Fibroblast of lung (primary cell): ENCODE measurements at regions not wholly inside any gene's neighbourhood (a gene's known extent, or its start where the extent isn't known, plus 50 kb on each side); places are given as distances from the start of the nearest gene placed in this dataset.

Source experiments
- DNase-seq, 2 donors: peaks; one replicate each; pipeline versions ENCODE4 v3.0.0 to v3.0.0-alpha.2; 2010; ENCODE audit warnings: low read depth in 2 of 2
- H2AFZ ChIP-seq: 2 replicates; pipeline ENCODE4 v1.5.1; 2012; ENCODE audit warnings: low read length, control low read depth, inconsistent platforms
- H3K27ac ChIP-seq: 2 replicates; pipeline ENCODE4 v1.5.1; 2011; ENCODE audit warnings: low read length, control low read depth; ENCODE audit not compliant: insufficient read depth
- H3K27me3 ChIP-seq: 2 replicates; pipeline ENCODE4 v1.5.1; 2011; ENCODE audit warnings: mild to moderate bottlenecking, low read length; ENCODE audit not compliant: control insufficient read depth, insufficient read depth
- H3K36me3 ChIP-seq: 2 replicates; pipeline ENCODE4 v1.5.1; 2011; ENCODE audit warnings: low read length; ENCODE audit not compliant: control insufficient read depth, insufficient read depth
- H3K4me1 ChIP-seq: 2 replicates; pipeline ENCODE4 v1.5.1; 2011; ENCODE audit warnings: low read length; ENCODE audit not compliant: control insufficient read depth, insufficient read depth; ENCODE audit errors: extremely low read depth
- H3K4me2 ChIP-seq: 2 replicates; pipeline ENCODE4 v1.5.1; 2011; ENCODE audit warnings: low read length, control low read depth; ENCODE audit not compliant: insufficient read depth; ENCODE audit errors: extremely low read depth
- H3K4me3 ChIP-seq, 4 experiments: fragments of 200-600 bp in 1 of 4; sonication (generic) in 1 of 4; replicated peaks in 1 of 4; 2 replicates each; pipeline ENCODE4 v1.5.1; 2011 to 2016; ENCODE audit warnings: low read length in 4 of 4, low read depth in 3 of 4, mild to moderate bottlenecking in 3 of 4, control low read depth in 2 of 4, inconsistent platforms in 1 of 4, mixed read lengths in 1 of 4; ENCODE audit not compliant: insufficient read depth in 1 of 4; ENCODE audit errors: control extremely low read depth in 1 of 4
- H3K79me2 ChIP-seq: 2 replicates; pipeline ENCODE4 v1.5.1; 2012; ENCODE audit warnings: mild to moderate bottlenecking, low read length, inconsistent platforms; ENCODE audit not compliant: control insufficient read depth, insufficient read depth
- H3K9ac ChIP-seq: 2 replicates; pipeline ENCODE4 v1.5.1; 2011; ENCODE audit warnings: mild to moderate bottlenecking, low read length, control low read depth; ENCODE audit not compliant: insufficient read depth
- H3K9me3 ChIP-seq: 2 replicates; pipeline ENCODE4 v1.5.1; 2012; ENCODE audit warnings: low read depth, low read length; ENCODE audit not compliant: control insufficient read depth, insufficient read depth
- H4K20me1 ChIP-seq: 2 replicates; pipeline ENCODE4 v1.5.1; 2011; ENCODE audit warnings: low read length; ENCODE audit not compliant: control insufficient read depth, insufficient read depth; ENCODE audit errors: extremely low read depth
- EZH2 ChIP-seq: IDR thresholded peaks from 2 replicates; pipeline ENCODE4 v1.5.1; 2012; ENCODE audit warnings: low read length, control low read depth, mild to moderate bottlenecking; ENCODE audit errors: missing control alignments
- TF ChIP-seq, protein P1 (sequence below), 2 donors: IDR thresholded peaks in 1 of 2; conservative IDR thresholded peaks in 1 of 2; 1 replicate in 1 of 2; 2 replicates in 1 of 2; pipeline ENCODE4 v1.5.1; 2011 to 2012; ENCODE audit warnings: low read length in 2 of 2, control low read depth in 1 of 2, inconsistent platforms in 1 of 2, low read depth in 1 of 2, mild to moderate bottlenecking in 1 of 2

DNA sequence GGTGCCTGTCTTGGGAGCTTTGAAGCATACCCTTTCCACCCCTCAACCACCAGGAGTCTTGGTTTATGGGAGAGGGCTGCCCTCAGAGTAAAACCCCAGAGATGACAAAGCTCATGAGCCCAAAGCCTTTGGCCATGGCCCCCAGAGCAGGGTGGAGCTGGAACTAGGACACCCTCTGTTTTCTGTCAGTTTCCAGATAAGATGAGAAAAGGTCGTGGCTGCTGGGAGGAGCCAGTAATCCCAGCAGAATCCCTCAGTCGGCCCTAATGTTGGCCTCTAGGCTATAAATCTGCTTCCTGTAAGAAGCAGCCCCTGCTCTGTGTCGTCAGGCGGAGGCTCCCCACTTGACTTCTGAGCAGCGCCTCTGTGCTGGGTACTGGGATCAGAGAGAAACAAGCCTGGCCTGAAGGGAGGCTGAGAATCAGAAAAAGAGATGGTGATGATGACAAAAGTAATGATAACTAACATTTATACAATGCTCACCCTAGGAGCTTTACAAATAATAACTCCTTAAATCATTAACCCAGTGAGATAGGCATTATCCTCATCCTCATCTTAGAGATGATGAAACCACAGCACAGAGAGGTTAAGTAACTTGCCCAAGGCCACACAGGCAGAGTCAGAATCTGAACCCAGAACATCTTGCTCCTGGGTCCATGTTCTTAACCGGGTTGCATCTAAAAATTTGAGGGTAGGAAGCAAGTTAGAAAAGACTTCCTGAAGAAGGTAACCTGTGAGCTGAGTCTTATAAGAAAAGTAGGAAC, 471.4 kb downstream of the SOX6 start:
- TF ChIP-seq EZH2, result no peak
- TF ChIP-seq, protein P1, sequence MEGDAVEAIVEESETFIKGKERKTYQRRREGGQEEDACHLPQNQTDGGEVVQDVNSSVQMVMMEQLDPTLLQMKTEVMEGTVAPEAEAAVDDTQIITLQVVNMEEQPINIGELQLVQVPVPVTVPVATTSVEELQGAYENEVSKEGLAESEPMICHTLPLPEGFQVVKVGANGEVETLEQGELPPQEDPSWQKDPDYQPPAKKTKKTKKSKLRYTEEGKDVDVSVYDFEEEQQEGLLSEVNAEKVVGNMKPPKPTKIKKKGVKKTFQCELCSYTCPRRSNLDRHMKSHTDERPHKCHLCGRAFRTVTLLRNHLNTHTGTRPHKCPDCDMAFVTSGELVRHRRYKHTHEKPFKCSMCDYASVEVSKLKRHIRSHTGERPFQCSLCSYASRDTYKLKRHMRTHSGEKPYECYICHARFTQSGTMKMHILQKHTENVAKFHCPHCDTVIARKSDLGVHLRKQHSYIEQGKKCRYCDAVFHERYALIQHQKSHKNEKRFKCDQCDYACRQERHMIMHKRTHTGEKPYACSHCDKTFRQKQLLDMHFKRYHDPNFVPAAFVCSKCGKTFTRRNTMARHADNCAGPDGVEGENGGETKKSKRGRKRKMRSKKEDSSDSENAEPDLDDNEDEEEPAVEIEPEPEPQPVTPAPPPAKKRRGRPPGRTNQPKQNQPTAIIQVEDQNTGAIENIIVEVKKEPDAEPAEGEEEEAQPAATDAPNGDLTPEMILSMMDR (conservative IDR thresholded peaks at IDR 0.05 in 1 of 2, IDR thresholded peaks at IDR 0.05 in 1 of 2; ENCODE audit: low read depth in 1 of 2, low read length in 2 of 2), result no peak
- Histone ChIP-seq H3K79me2 (no peaks in the 10 kb centered on the region), H3K4me3 (no peak overlapping the region), H3K9me3 (no peaks in the 10 kb centered on the region), H3K27me3 (peaks cover 2% of the 10 kb centered on the region), H3K9ac (no peak overlapping the region), H3K27ac (no peak overlapping the region), H4K20me1 (no peaks in the 10 kb centered on the region), H3K36me3 (no peaks in the 10 kb centered on the region), H3K4me2 (no peak overlapping the region), H3K4me1 (no peaks in the 10 kb centered on the region), H2AFZ (no peak overlapping the region)
- no peak for DNase-seq

DNA sequence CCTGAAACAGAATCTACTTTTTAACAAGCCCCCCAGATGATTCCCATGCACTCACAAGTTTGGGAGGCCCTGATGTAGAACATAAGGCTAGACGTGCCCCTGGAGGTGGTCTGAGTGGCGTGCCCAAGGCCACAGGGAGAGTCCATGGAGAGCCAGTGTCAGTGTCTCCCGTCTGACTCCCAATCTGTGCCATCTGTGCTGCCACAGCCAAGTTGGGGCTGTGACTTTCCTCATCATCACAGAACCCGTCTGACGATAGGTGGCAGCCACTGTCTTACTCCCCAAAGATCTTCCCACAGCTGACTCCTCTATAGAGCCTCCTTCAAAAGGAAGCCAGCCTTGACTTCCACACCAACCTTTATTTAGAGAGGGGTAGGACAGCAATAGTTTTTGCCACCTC, 470.5 kb downstream of the SOX6 start:
- Histone ChIP-seq H3K79me2 (no peaks in the 10 kb centered on the region), H3K4me3 (no peak overlapping the region), H3K36me3 (no peaks in the 10 kb centered on the region), H3K27me3 (peaks cover 2% of the 10 kb centered on the region), H4K20me1 (no peaks in the 10 kb centered on the region), H3K4me2 (no peak overlapping the region), H3K9ac (no peak overlapping the region), H2AFZ (no peak overlapping the region), H3K9me3 (no peaks in the 10 kb centered on the region), H3K4me1 (no peaks in the 10 kb centered on the region), H3K27ac (no peak overlapping the region)
- TF ChIP-seq, protein P1 (conservative IDR thresholded peaks at IDR 0.05 in 1 of 2, IDR thresholded peaks at IDR 0.05 in 1 of 2; ENCODE audit: low read depth in 1 of 2, low read length in 2 of 2), result no peak
- no peak for TF ChIP-seq EZH2
- no peak for DNase-seq

DNA sequence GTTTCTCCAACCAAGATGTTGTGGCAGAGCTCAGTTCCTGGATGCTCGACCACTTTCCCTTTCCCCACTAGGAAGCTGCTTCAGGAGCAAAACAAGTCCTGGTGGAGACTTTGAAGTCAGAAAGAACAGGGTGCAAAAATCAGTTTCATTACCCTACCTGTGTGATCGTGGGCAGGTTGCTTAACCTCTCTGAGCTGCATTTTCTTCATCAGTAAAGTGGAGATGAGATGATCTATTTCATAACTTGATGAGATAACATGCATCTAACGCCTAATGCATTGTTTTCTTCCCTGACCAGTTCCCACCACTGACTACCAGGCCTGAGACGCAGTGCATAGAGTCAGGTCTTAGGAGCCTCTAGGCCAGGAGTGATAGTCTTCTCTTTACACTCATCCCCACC, 470.0 kb downstream of the SOX6 start:
- no peak overlapping the region for H3K27ac ChIP-seq
- H2AFZ ChIP-seq, result no peak overlapping the region
- H3K9me3 ChIP-seq, result no peaks in the 10 kb centered on the region
- H3K36me3 ChIP-seq, result no peaks in the 10 kb centered on the region
- no peak overlapping the region for H3K4me2 ChIP-seq
- DNase-seq, result no peak
- no peaks in the 10 kb centered on the region for H4K20me1 ChIP-seq
- TF ChIP-seq EZH2, result no peak
- TF ChIP-seq, protein P1 (conservative IDR thresholded peaks at IDR 0.05 in 1 of 2, IDR thresholded peaks at IDR 0.05 in 1 of 2; ENCODE audit: low read depth in 1 of 2, low read length in 2 of 2), result no peak
- H3K4me1 ChIP-seq, result no peaks in the 10 kb centered on the region
- H3K79me2 ChIP-seq, result no peaks in the 10 kb centered on the region
- no peak overlapping the region for H3K9ac ChIP-seq
- H3K27me3 ChIP-seq, result peaks cover 2% of the 10 kb centered on the region
- no peak overlapping the region for H3K4me3 ChIP-seq
